ENCODE measurements at regions not wholly inside any gene's neighbourhood (a gene's known extent, or its start where the extent isn't known, plus 50 kb on each side); places are given as distances from the start of the nearest gene placed in this dataset.

- BruUV-seq (replicated peaks), result no TSS peak
These were observed 145.9 kb downstream of the ZPLD1 start for GRCh38 chr3:102580760-102581159.

GRCh38 chr3:102586485-102586884 is 151.7 kb downstream of the ZPLD1 start:
- POLR2A ChIA-PET, result no interaction called here

More at GRCh38 chr3:102580760-102581159, 145.9 kb downstream of the ZPLD1 start:
- DNase-seq (ENCODE audit: low read depth, low spot score) (no peak), ATAC-seq (no peak)
- ChIA-PET POLR2A (no interaction called here), CTCF (no interaction called here)
- intact Hi-C loops (cut with micrococcal nuclease; ENCODE audit: unreplicated experiment), result no loop called here
- in situ Hi-C loops (cut with HindIII; ENCODE audit: low pct_unique_long_range_greater_than_20kb, low sequenced_read_pairs), result no loop called here
- peaks cover 5% of the 10 kb centered on the region; the same call in 1 of the 2 replicates for H3K9me3 ChIP-seq (ENCODE audit: control insufficient read depth, insufficient read depth, low read depth, low read length)
- H3K27me3 ChIP-seq (ENCODE audit: control insufficient read depth, insufficient read depth, low read length), result no peaks in the 10 kb centered on the region
- no peaks in the 10 kb centered on the region for H3K36me3 ChIP-seq (ENCODE audit: control insufficient read depth, insufficient read depth, low read length)
- TF ChIP-seq SIN3A (IDR thresholded peaks at IDR 0.05; ENCODE audit: borderline replicate concordance, insufficient read depth, low read depth, low read length) (no peak), TCF7L2 (IDR thresholded peaks at IDR 0.05; ENCODE audit: low read depth, low read length) (no peak), POLR2AphosphoS5 (IDR thresholded peaks at IDR 0.05; ENCODE audit: low read depth, low read length) (no peak), CTCF (IDR thresholded peaks at IDR 0.05) (no peak), REST (IDR thresholded peaks at IDR 0.05; ENCODE audit: insufficient read depth in 1 of 2, low read depth in 2 of 2, low read length in 1 of 2) (no peak)
- no peak overlapping the region for H3K27ac ChIP-seq (ENCODE audit: low read length)
- no peak overlapping the region for H3K4me3 ChIP-seq (ENCODE audit: low read depth in 2 of 2, low read length in 2 of 2)
- H3K4me1 ChIP-seq (ENCODE audit: control insufficient read depth, insufficient read depth, low read length), result no peaks in the 10 kb centered on the region

More at GRCh38 chr3:102586485-102586884, 151.7 kb downstream of the ZPLD1 start:
- ATAC-seq (no peak), DNase-seq (ENCODE audit: low read depth, low spot score) (no peak)
- no peaks in the 10 kb centered on the region for H3K27me3 ChIP-seq (ENCODE audit: control insufficient read depth, insufficient read depth, low read length)
- BruUV-seq (replicated peaks), result no TSS peak
- intact Hi-C loops (cut with micrococcal nuclease; ENCODE audit: unreplicated experiment) (no loop called here), in situ Hi-C loops (cut with HindIII; ENCODE audit: low pct_unique_long_range_greater_than_20kb, low sequenced_read_pairs) (no loop called here)
- no peaks in the 10 kb centered on the region for H3K4me1 ChIP-seq (ENCODE audit: control insufficient read depth, insufficient read depth, low read length)
- CTCF ChIA-PET, result no interaction called here
- H3K4me3 ChIP-seq (ENCODE audit: low read depth in 2 of 2, low read length in 2 of 2), result no peak overlapping the region
- peaks cover 5% of the 10 kb centered on the region; the same call in 1 of the 2 replicates for H3K9me3 ChIP-seq (ENCODE audit: control insufficient read depth, insufficient read depth, low read depth, low read length)
- TF ChIP-seq CTCF (IDR thresholded peaks at IDR 0.05) (no peak), TCF7L2 (IDR thresholded peaks at IDR 0.05; ENCODE audit: low read depth, low read length) (no peak), SIN3A (IDR thresholded peaks at IDR 0.05; ENCODE audit: borderline replicate concordance, insufficient read depth, low read depth, low read length) (no peak)
- no peaks in the 10 kb centered on the region for H3K36me3 ChIP-seq (ENCODE audit: control insufficient read depth, insufficient read depth, low read length)
- no peak overlapping the region for H3K27ac ChIP-seq (ENCODE audit: low read length)
